Ovary (tissue), 7 donors: ENCODE measurements at regions not wholly inside any gene's neighbourhood (a gene's known extent, or its start where the extent isn't known, plus 50 kb on each side); places are given as distances from the start of the nearest gene placed in this dataset.

Experiments
- DNase-seq, 5 donors: peaks; one replicate each; pipeline ENCODE4 v3.0.0-alpha.2; 2019 to 2020
- H3K27ac ChIP-seq, 2 donors: fragments of 200-600 bp; one replicate each; pipeline versions ENCODE4 v1.5.1 to v1.8.0; 2019 to 2022
- H3K27me3 ChIP-seq: fragments of 200-600 bp; one replicate; pipeline ENCODE4 v1.8.0; 2022
- H3K36me3 ChIP-seq: fragments of 200-600 bp; sonication (generic); one replicate; pipeline ENCODE4 v1.5.1; 2019
- H3K4me1 ChIP-seq: one replicate; pipeline ENCODE4 v1.8.1; 2013; ENCODE audit warnings: mild to moderate bottlenecking, moderate library complexity; ENCODE audit not compliant: insufficient read depth
- H3K4me3 ChIP-seq: fragments of 200-600 bp; sonication (generic); one replicate; pipeline ENCODE4 v1.5.1; 2017
- H3K9me3 ChIP-seq, 2 donors: fragments of 200-600 bp in 1 of 2; sonication (generic) in 1 of 2; one replicate each; pipeline versions ENCODE4 v1.5.1 to v1.8.1; 2013 to 2019; ENCODE audit warnings: mild to moderate bottlenecking in 1 of 2, moderate library complexity in 1 of 2
- CTCF ChIP-seq, 3 donors: fragments of 450-650 bp in 2 of 3; fragments of 200-600 bp in 1 of 3; IDR thresholded peaks; one replicate each; pipeline versions ENCODE4 v1.5.1 to v1.8.0; 2016 to 2022; ENCODE audit warnings: antibody characterized with exemption in 3 of 3, mild to moderate bottlenecking in 1 of 3
- EP300 ChIP-seq: sonication (generic); formaldehyde crosslinking; IDR thresholded peaks from one replicate; pipeline ENCODE4 v1.6.1; 2017; ENCODE audit warnings: antibody characterized with exemption
- POLR2A ChIP-seq: fragments of 450-650 bp; IDR thresholded peaks from one replicate; pipeline ENCODE4 v1.6.1; 2017; ENCODE audit warnings: antibody characterized with exemption, mild to moderate bottlenecking, moderate library complexity
- WGBS, 3 donors: extraction: QIAGEN DNeasy Blood & Tissue Kit in 1 of 3; methylation state at CpG; one replicate each; pipeline versions ENCODE4 v1.1.5 to v1.1.7; 2013 to 2017; 5-methylcytosine and 5-hydroxymethylcytosine counted together
- intact Hi-C, 4 donors: fragments of 100-400 bp; cut with DNase I; formaldehyde crosslinking; loops; one replicate each; pipeline versions ENCODE4 v1.11.0 to v1.15.1; 2022 to 2023
- donor health status: DM: no; HTN: no; CAD: no; lungs with moderate emphysema.
- donor health status: DM: no; HTN: no; CAD: no.
- donor health status: Bipolar disorder and iron deficiency.
- donor health status: DM: no; HTN: no; CAD: no.
- donor health status: DM: yes; HTN: yes; CAD: no.

- Histone ChIP-seq H3K27ac (no peak overlapping the region), H3K9me3 (no peaks in the 10 kb centered on the region), H3K36me3 (no peaks in the 10 kb centered on the region), H3K27me3 (no peaks in the 10 kb centered on the region), H3K4me1 (no peaks in the 10 kb centered on the region), H3K4me3 (no peak overlapping the region)
- TF ChIP-seq POLR2A (no peak), CTCF (IDR thresholded peaks at IDR 0.05) (no peak), EP300 (no peak)
- 59 to 76% (median 68%) methylated on average over 2 of the region's 2 CpGs for WGBS, 3 donors
- no peak for DNase-seq
- intact Hi-C loops = no loop called here
Observed at GRCh38 chr9:19998153-19998552, 209.3 kb upstream of the SLC24A2 start.

GRCh38 chr9:19995619-19996018 lies 206.8 kb upstream of the SLC24A2 start:
- Histone ChIP-seq H3K27ac (no peak overlapping the region), H3K36me3 (no peaks in the 10 kb centered on the region), H3K27me3 (no peaks in the 10 kb centered on the region), H3K9me3 (no peaks in the 10 kb centered on the region), H3K4me1 (no peaks in the 10 kb centered on the region), H3K4me3 (no peak overlapping the region)
- TF ChIP-seq CTCF (IDR thresholded peaks at IDR 0.05) = no peak
- no peak for TF ChIP-seq POLR2A
- TF ChIP-seq EP300 = no peak
- intact Hi-C loops = no loop called here
- DNase-seq = no peak

- DNase-seq = no peak
- intact Hi-C loops = no loop called here
- H3K9me3 ChIP-seq = no peaks in the 10 kb centered on the region
- TF ChIP-seq CTCF (IDR thresholded peaks at IDR 0.05) (no peak), EP300 (no peak), POLR2A (no peak)
- no peaks in the 10 kb centered on the region for H3K36me3 ChIP-seq
- WGBS, 3 donors = 84 to 97% (median 87%) methylated on average over 2 of the region's 2 CpGs
- H3K27me3 ChIP-seq = no peaks in the 10 kb centered on the region
- H3K4me1 ChIP-seq = no peaks in the 10 kb centered on the region
- no peak overlapping the region for H3K4me3 ChIP-seq
- no peak overlapping the region for H3K27ac ChIP-seq
Observed at GRCh38 chr9:19994296-19994695, 205.5 kb upstream of the SLC24A2 start.

- Histone ChIP-seq H3K9me3 (no peaks in the 10 kb centered on the region), H3K27me3 (no peaks in the 10 kb centered on the region), H3K4me3 (no peak overlapping the region), H3K4me1 (no peaks in the 10 kb centered on the region), H3K36me3 (no peaks in the 10 kb centered on the region), H3K27ac (no peak overlapping the region)
- intact Hi-C loops = no loop called here
- 34 to 54% (median 38%) methylated on average over 2 of the region's 2 CpGs for WGBS, 3 donors
- no peak for DNase-seq
- TF ChIP-seq EP300 (no peak), CTCF (IDR thresholded peaks at IDR 0.05) (no peak), POLR2A (no peak)
Observed at GRCh38 chr9:19992556-19992955, 203.7 kb upstream of the SLC24A2 start.

GRCh38 chr9:19989213-19989612 lies 200.4 kb upstream of the SLC24A2 start:
- intact Hi-C loops = no loop called here
- Histone ChIP-seq H3K27ac (no peak overlapping the region), H3K4me3 (no peak overlapping the region), H3K36me3 (no peaks in the 10 kb centered on the region), H3K4me1 (no peaks in the 10 kb centered on the region), H3K27me3 (no peaks in the 10 kb centered on the region), H3K9me3 (no peaks in the 10 kb centered on the region)
- DNase-seq = no peak
- TF ChIP-seq CTCF (IDR thresholded peaks at IDR 0.05) = no peak
- no peak for TF ChIP-seq EP300
- TF ChIP-seq POLR2A = no peak
- 92 to 98% (median 97%) methylated on average over 1 of the region's 1 CpG for WGBS, 3 donors
